Fibroblast of lung (primary cell): ENCODE measurements at regions not wholly inside any gene's neighbourhood (a gene's known extent, or its start where the extent isn't known, plus 50 kb on each side); places are given as distances from the start of the nearest gene placed in this dataset.

Experiments
- DNase-seq, 2 donors: peaks; one replicate each; pipeline versions ENCODE4 v3.0.0 to v3.0.0-alpha.2; 2010; ENCODE audit warnings: low read depth in 2 of 2
- H2AFZ ChIP-seq: 2 replicates; pipeline ENCODE4 v1.5.1; 2012; ENCODE audit warnings: low read length, control low read depth, inconsistent platforms
- H3K27ac ChIP-seq: 2 replicates; pipeline ENCODE4 v1.5.1; 2011; ENCODE audit warnings: low read length, control low read depth; ENCODE audit not compliant: insufficient read depth
- H3K27me3 ChIP-seq: 2 replicates; pipeline ENCODE4 v1.5.1; 2011; ENCODE audit warnings: mild to moderate bottlenecking, low read length; ENCODE audit not compliant: control insufficient read depth, insufficient read depth
- H3K36me3 ChIP-seq: 2 replicates; pipeline ENCODE4 v1.5.1; 2011; ENCODE audit warnings: low read length; ENCODE audit not compliant: control insufficient read depth, insufficient read depth
- H3K4me1 ChIP-seq: 2 replicates; pipeline ENCODE4 v1.5.1; 2011; ENCODE audit warnings: low read length; ENCODE audit not compliant: control insufficient read depth, insufficient read depth; ENCODE audit errors: extremely low read depth
- H3K4me2 ChIP-seq: 2 replicates; pipeline ENCODE4 v1.5.1; 2011; ENCODE audit warnings: low read length, control low read depth; ENCODE audit not compliant: insufficient read depth; ENCODE audit errors: extremely low read depth
- H3K4me3 ChIP-seq, 4 experiments: fragments of 200-600 bp in 1 of 4; sonication (generic) in 1 of 4; replicated peaks in 1 of 4; 2 replicates each; pipeline ENCODE4 v1.5.1; 2011 to 2016; ENCODE audit warnings: low read length in 4 of 4, low read depth in 3 of 4, mild to moderate bottlenecking in 3 of 4, control low read depth in 2 of 4, inconsistent platforms in 1 of 4, mixed read lengths in 1 of 4; ENCODE audit not compliant: insufficient read depth in 1 of 4; ENCODE audit errors: control extremely low read depth in 1 of 4
- H3K79me2 ChIP-seq: 2 replicates; pipeline ENCODE4 v1.5.1; 2012; ENCODE audit warnings: mild to moderate bottlenecking, low read length, inconsistent platforms; ENCODE audit not compliant: control insufficient read depth, insufficient read depth
- H3K9ac ChIP-seq: 2 replicates; pipeline ENCODE4 v1.5.1; 2011; ENCODE audit warnings: mild to moderate bottlenecking, low read length, control low read depth; ENCODE audit not compliant: insufficient read depth
- H3K9me3 ChIP-seq: 2 replicates; pipeline ENCODE4 v1.5.1; 2012; ENCODE audit warnings: low read depth, low read length; ENCODE audit not compliant: control insufficient read depth, insufficient read depth
- H4K20me1 ChIP-seq: 2 replicates; pipeline ENCODE4 v1.5.1; 2011; ENCODE audit warnings: low read length; ENCODE audit not compliant: control insufficient read depth, insufficient read depth; ENCODE audit errors: extremely low read depth
- EZH2 ChIP-seq: IDR thresholded peaks from 2 replicates; pipeline ENCODE4 v1.5.1; 2012; ENCODE audit warnings: low read length, control low read depth, mild to moderate bottlenecking; ENCODE audit errors: missing control alignments
- TF ChIP-seq, protein P1 (sequence below), 2 donors: IDR thresholded peaks in 1 of 2; conservative IDR thresholded peaks in 1 of 2; 1 replicate in 1 of 2; 2 replicates in 1 of 2; pipeline ENCODE4 v1.5.1; 2011 to 2012; ENCODE audit warnings: low read length in 2 of 2, control low read depth in 1 of 2, inconsistent platforms in 1 of 2, low read depth in 1 of 2, mild to moderate bottlenecking in 1 of 2

DNA sequence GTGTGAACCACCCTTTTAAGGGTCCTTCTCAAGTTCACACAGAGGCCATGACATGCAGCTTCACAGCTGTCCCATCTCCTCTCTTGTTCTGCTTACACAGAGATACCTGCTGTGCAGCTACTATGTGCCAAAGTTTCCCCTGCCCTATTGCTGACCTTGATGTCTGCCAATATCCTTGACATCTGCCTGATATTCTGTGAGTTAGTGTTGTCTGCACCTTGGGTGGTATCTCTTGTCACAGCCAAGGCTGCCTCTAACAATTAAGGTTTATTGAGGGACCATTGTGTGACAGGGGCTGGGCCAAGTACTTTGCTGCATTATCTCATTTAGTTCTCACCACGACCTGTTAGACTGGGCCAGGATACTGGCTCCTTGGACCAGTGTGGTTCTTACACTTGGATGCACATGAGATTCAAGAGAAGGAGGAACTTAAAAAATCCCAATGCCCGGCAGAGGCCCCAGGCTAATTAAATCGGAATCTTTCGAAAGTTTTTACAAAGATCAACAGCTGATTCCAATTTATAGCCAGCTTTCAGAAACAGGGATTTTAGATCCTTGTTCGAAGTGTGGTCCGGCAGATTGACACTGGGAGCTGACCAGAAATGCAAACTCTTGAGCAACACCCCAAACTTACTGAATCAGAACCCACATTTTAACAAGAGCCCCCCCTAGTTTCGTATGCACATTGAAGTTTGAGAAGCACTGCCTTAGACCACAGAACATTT is 178.6 kb downstream of the SATB1 start:
- Histone ChIP-seq H3K27ac (no peak overlapping the region), H3K9me3 (no peaks in the 10 kb centered on the region), H3K4me1 (no peaks in the 10 kb centered on the region), H3K27me3 (no peaks in the 10 kb centered on the region), H3K4me3 (no peak overlapping the region), H3K36me3 (no peaks in the 10 kb centered on the region), H4K20me1 (no peaks in the 10 kb centered on the region), H2AFZ (no peak overlapping the region), H3K4me2 (no peak overlapping the region), H3K9ac (no peak overlapping the region), H3K79me2 (no peaks in the 10 kb centered on the region)
- TF ChIP-seq, protein P1, sequence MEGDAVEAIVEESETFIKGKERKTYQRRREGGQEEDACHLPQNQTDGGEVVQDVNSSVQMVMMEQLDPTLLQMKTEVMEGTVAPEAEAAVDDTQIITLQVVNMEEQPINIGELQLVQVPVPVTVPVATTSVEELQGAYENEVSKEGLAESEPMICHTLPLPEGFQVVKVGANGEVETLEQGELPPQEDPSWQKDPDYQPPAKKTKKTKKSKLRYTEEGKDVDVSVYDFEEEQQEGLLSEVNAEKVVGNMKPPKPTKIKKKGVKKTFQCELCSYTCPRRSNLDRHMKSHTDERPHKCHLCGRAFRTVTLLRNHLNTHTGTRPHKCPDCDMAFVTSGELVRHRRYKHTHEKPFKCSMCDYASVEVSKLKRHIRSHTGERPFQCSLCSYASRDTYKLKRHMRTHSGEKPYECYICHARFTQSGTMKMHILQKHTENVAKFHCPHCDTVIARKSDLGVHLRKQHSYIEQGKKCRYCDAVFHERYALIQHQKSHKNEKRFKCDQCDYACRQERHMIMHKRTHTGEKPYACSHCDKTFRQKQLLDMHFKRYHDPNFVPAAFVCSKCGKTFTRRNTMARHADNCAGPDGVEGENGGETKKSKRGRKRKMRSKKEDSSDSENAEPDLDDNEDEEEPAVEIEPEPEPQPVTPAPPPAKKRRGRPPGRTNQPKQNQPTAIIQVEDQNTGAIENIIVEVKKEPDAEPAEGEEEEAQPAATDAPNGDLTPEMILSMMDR (conservative IDR thresholded peaks at IDR 0.05 in 1 of 2, IDR thresholded peaks at IDR 0.05 in 1 of 2; ENCODE audit: low read depth in 1 of 2, low read length in 2 of 2), result no peak
- TF ChIP-seq EZH2, result no peak
- DNase-seq, result no peak

DNA sequence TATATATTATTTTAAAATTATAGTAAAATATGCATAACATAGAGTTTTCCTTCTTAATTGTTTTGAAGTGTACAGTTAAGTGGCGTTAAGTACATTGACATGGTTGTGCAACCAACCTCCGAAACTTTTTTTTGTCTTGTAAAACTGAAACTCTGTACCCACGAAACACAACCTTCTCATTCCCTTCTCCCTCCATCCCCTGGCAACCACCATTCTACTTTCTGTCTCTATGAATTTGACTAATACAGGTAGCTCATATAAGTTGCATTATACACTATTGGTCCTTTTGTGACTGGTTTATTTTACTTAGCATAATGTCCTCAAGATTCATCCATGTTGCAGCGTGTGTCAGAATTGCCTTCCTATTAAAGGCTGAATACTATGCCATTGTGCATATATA is 179.4 kb downstream of the SATB1 start:
- H3K4me3 ChIP-seq, result no peak overlapping the region
- no peaks in the 10 kb centered on the region for H4K20me1 ChIP-seq
- TF ChIP-seq EZH2, result no peak
- TF ChIP-seq, protein P1 (conservative IDR thresholded peaks at IDR 0.05 in 1 of 2, IDR thresholded peaks at IDR 0.05 in 1 of 2; ENCODE audit: low read depth in 1 of 2, low read length in 2 of 2), result no peak
- H3K9ac ChIP-seq, result no peak overlapping the region
- no peaks in the 10 kb centered on the region for H3K79me2 ChIP-seq
- no peaks in the 10 kb centered on the region for H3K4me1 ChIP-seq
- no peak overlapping the region for H3K27ac ChIP-seq
- no peaks in the 10 kb centered on the region for H3K27me3 ChIP-seq
- H3K4me2 ChIP-seq, result no peak overlapping the region
- H2AFZ ChIP-seq, result no peak overlapping the region
- H3K36me3 ChIP-seq, result no peaks in the 10 kb centered on the region
- DNase-seq, result no peak
- H3K9me3 ChIP-seq, result no peaks in the 10 kb centered on the region

DNA sequence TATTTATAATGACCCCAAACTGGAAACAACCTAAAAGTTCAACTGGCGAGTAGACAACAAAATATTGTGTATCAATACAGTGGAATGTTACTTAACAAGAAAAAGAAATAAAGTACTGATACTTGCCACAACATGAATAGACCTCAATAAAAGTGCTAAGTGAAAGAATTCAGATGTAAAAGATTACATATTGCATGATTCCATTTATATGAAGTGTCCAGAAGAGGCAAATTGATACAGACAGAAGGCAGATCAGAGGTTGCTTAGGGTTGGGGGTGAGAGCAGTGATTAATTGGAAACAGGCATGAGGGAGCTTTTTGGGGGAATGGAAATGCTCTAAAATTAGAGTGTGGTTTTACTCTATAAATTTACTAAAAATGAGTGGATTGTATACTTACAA is 183.3 kb downstream of the SATB1 start:
- Histone ChIP-seq H3K79me2 (no peaks in the 10 kb centered on the region), H4K20me1 (no peaks in the 10 kb centered on the region), H3K9me3 (no peaks in the 10 kb centered on the region), H3K4me1 (no peaks in the 10 kb centered on the region), H3K27me3 (no peaks in the 10 kb centered on the region), H3K36me3 (no peaks in the 10 kb centered on the region), H3K27ac (no peak overlapping the region), H3K4me3 (no peak overlapping the region), H3K4me2 (no peak overlapping the region), H2AFZ (no peak overlapping the region), H3K9ac (no peak overlapping the region)
- no peak for TF ChIP-seq EZH2
- TF ChIP-seq, protein P1 (conservative IDR thresholded peaks at IDR 0.05 in 1 of 2, IDR thresholded peaks at IDR 0.05 in 1 of 2; ENCODE audit: low read depth in 1 of 2, low read length in 2 of 2), result no peak
- no peak for DNase-seq
